ENCODE measurements at regions not wholly inside any gene's neighbourhood (a gene's known extent, or its start where the extent isn't known, plus 50 kb on each side); places are given as distances from the start of the nearest gene placed in this dataset.

DNA sequence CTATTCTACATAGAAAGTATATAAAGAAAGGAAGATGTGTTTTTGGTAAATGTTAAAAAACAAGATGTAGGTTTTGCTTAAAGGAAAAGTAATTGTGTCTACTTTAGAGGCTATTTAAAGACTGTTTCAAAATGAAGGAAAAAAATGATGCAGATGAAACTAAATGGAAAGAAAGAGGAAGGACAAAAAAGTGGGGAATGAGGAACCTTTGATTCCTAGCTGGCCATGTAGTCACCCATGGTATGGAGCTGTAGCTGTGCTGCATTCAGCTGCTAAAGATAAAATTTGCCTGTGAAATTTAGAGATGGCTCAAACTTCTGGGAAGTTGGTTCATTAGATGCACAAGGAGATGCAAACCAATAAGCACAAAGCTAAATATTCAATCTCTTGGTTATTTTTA is 86.8 kb upstream of the SERBP1 start:
- in situ Hi-C loops (cut with HindIII; ENCODE audit: low pct_unique_long_range_greater_than_20kb, low sequenced_read_pairs) = no loop called here
- H3K27me3 ChIP-seq (ENCODE audit: control insufficient read depth, insufficient read depth, low read length) = no peaks in the 10 kb centered on the region
- ChIA-PET POLR2A (no interaction called here), CTCF (no interaction called here)
- H3K4me1 ChIP-seq (ENCODE audit: control insufficient read depth, insufficient read depth, low read length) = no peaks in the 10 kb centered on the region
- no peak for DNase-seq (ENCODE audit: low read depth, low spot score)
- H3K9me3 ChIP-seq (ENCODE audit: control insufficient read depth, insufficient read depth, low read depth, low read length) = peaks cover 3% of the 10 kb centered on the region; the same call in 1 of the 2 replicates
- no peak overlapping the region for H3K27ac ChIP-seq (ENCODE audit: low read length)
- no peak for ATAC-seq
- no TSS peak for BruUV-seq (replicated peaks)
- intact Hi-C loops (cut with micrococcal nuclease; ENCODE audit: unreplicated experiment) = no loop called here
- no peaks in the 10 kb centered on the region for H3K36me3 ChIP-seq (ENCODE audit: control insufficient read depth, insufficient read depth, low read length)
- TF ChIP-seq, protein P1, sequence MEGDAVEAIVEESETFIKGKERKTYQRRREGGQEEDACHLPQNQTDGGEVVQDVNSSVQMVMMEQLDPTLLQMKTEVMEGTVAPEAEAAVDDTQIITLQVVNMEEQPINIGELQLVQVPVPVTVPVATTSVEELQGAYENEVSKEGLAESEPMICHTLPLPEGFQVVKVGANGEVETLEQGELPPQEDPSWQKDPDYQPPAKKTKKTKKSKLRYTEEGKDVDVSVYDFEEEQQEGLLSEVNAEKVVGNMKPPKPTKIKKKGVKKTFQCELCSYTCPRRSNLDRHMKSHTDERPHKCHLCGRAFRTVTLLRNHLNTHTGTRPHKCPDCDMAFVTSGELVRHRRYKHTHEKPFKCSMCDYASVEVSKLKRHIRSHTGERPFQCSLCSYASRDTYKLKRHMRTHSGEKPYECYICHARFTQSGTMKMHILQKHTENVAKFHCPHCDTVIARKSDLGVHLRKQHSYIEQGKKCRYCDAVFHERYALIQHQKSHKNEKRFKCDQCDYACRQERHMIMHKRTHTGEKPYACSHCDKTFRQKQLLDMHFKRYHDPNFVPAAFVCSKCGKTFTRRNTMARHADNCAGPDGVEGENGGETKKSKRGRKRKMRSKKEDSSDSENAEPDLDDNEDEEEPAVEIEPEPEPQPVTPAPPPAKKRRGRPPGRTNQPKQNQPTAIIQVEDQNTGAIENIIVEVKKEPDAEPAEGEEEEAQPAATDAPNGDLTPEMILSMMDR (IDR thresholded peaks at IDR 0.05) = no peak
- TF ChIP-seq TCF7L2 (IDR thresholded peaks at IDR 0.05; ENCODE audit: low read depth, low read length) (no peak), POLR2AphosphoS5 (IDR thresholded peaks at IDR 0.05; ENCODE audit: low read depth, low read length) (no peak), SIN3A (IDR thresholded peaks at IDR 0.05; ENCODE audit: borderline replicate concordance, insufficient read depth, low read depth, low read length) (no peak)
- TF ChIP-seq, protein P2, sequence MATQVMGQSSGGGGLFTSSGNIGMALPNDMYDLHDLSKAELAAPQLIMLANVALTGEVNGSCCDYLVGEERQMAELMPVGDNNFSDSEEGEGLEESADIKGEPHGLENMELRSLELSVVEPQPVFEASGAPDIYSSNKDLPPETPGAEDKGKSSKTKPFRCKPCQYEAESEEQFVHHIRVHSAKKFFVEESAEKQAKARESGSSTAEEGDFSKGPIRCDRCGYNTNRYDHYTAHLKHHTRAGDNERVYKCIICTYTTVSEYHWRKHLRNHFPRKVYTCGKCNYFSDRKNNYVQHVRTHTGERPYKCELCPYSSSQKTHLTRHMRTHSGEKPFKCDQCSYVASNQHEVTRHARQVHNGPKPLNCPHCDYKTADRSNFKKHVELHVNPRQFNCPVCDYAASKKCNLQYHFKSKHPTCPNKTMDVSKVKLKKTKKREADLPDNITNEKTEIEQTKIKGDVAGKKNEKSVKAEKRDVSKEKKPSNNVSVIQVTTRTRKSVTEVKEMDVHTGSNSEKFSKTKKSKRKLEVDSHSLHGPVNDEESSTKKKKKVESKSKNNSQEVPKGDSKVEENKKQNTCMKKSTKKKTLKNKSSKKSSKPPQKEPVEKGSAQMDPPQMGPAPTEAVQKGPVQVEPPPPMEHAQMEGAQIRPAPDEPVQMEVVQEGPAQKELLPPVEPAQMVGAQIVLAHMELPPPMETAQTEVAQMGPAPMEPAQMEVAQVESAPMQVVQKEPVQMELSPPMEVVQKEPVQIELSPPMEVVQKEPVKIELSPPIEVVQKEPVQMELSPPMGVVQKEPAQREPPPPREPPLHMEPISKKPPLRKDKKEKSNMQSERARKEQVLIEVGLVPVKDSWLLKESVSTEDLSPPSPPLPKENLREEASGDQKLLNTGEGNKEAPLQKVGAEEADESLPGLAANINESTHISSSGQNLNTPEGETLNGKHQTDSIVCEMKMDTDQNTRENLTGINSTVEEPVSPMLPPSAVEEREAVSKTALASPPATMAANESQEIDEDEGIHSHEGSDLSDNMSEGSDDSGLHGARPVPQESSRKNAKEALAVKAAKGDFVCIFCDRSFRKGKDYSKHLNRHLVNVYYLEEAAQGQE (IDR thresholded peaks at IDR 0.05; ENCODE audit: insufficient read depth in 1 of 2, low read depth in 2 of 2, low read length in 1 of 2) = no peak
- no peak overlapping the region for H3K4me3 ChIP-seq (ENCODE audit: low read depth in 2 of 2, low read length in 2 of 2)

DNA sequence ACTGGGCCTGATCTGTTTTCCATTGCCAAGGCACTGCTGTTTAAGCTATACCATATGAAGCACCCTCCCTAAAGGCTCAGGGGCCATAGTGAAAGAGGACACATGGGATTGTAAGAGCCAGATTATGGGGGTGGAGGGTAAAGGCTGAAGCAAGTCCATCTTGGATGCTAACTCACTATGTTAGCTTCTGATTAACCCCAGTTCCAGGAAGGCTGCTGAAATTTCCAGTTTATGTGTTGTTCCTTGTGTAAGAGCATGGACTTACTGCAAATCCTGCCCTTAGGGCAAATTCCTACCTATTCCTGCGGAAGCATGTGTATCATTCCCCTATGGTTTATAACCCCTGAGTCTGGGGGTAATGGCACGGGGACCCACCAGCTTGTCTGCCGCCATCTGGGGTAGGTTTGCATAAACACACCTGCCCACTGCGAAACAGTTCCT is 91.8 kb upstream of the SERBP1 start:
- no peak for ATAC-seq

More for the DNA sequence above, 91.8 kb upstream of the SERBP1 start:
- no peak for DNase-seq (ENCODE audit: low read depth, low spot score)
- H3K27ac ChIP-seq (ENCODE audit: low read length) = no peak overlapping the region
- intact Hi-C loops (cut with micrococcal nuclease; ENCODE audit: unreplicated experiment) = no loop called here
- no peak for TF ChIP-seq POLR2AphosphoS5 (IDR thresholded peaks at IDR 0.05; ENCODE audit: low read depth, low read length)
- TF ChIP-seq TCF7L2 (IDR thresholded peaks at IDR 0.05; ENCODE audit: low read depth, low read length) = no peak
- TF ChIP-seq SIN3A (IDR thresholded peaks at IDR 0.05; ENCODE audit: borderline replicate concordance, insufficient read depth, low read depth, low read length) = no peak
- TF ChIP-seq, protein P1 (IDR thresholded peaks at IDR 0.05) = no peak
- TF ChIP-seq, protein P2 (IDR thresholded peaks at IDR 0.05; ENCODE audit: insufficient read depth in 1 of 2, low read depth in 2 of 2, low read length in 1 of 2) = no peak
- H3K27me3 ChIP-seq (ENCODE audit: control insufficient read depth, insufficient read depth, low read length) = no peaks in the 10 kb centered on the region
- no TSS peak for BruUV-seq (replicated peaks)
- in situ Hi-C loops (cut with HindIII; ENCODE audit: low pct_unique_long_range_greater_than_20kb, low sequenced_read_pairs) = no loop called here
- no peaks in the 10 kb centered on the region for H3K36me3 ChIP-seq (ENCODE audit: control insufficient read depth, insufficient read depth, low read length)
- peaks cover 3% of the 10 kb centered on the region; the same call in 1 of the 2 replicates for H3K9me3 ChIP-seq (ENCODE audit: control insufficient read depth, insufficient read depth, low read depth, low read length)
- no peak overlapping the region for H3K4me3 ChIP-seq (ENCODE audit: low read depth in 2 of 2, low read length in 2 of 2)
- H3K4me1 ChIP-seq (ENCODE audit: control insufficient read depth, insufficient read depth, low read length) = no peaks in the 10 kb centered on the region
- ChIA-PET CTCF (interaction anchor here (0.6 kb wide), 1 partner anchor 12 kb away, joined by 5 read pairs; no protein-coding TSS in a partner anchor), POLR2A (no interaction called here)
